ENCODE measurements at regions not wholly inside any gene's neighbourhood (a gene's known extent, or its start where the extent isn't known, plus 50 kb on each side); places are given as distances from the start of the nearest gene placed in this dataset.
"Not testable (repeated sequence)": the region's sequence is repeated elsewhere in the genome, so short reads cannot be mapped to it uniquely, and the experiment has no call there.

DNA sequence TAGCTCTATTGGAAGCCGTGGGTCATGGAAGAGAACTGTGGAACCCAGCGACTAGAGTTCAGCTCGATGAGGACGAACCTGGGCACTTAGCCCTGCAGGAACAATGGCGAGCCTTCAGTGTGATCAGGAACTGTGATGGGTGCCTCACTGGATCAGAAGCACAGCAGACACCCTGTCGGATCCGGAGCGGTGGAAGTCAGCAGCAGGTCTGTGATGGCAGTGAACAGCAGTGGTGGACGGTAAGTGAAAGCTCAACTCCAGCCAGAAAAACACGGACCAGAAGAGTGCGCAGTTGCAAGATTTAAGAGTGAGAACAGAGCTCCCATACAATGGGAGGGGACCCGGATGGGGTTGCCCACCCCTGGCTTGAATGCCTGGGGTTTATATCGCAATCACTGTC lies 282.2 kb downstream of the NSUN3 start:
- no peak for DNase-seq

GRCh38 chr3:94349310-94349878 lies 286.5 kb downstream of the NSUN3 start:
- no peak for DNase-seq

GRCh38 chr3:94356581-94356980 lies 293.7 kb downstream of the NSUN3 start:
- peak; percentile 28 for DNase-seq

GRCh38 chr3:94359996-94360395 lies 297.1 kb downstream of the NSUN3 start:
- no peak for DNase-seq

DNA sequence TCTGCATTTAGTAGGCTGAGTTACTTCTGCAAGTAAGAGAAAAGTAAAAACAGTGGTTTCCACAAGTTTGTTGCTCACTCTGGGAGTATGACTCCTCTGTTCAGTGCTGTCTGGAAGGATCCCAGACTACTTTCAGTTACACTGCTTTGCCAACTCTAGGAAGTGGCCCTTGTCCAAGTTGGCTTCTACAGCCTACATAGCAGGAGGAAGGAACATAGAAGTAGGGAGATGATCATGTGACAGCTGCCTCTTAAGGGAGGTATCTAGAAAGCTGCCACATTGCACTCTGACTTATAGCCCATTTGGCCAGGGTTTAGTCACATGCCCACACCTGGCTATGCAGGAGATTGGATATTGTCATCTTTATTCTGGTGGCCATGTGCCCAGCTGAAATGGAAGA lies 298.1 kb downstream of the NSUN3 start:
- DNase-seq = no peak

GRCh38 chr3:94362393-94362792 lies 299.5 kb downstream of the NSUN3 start:
- DNase-seq = no peak

DNA sequence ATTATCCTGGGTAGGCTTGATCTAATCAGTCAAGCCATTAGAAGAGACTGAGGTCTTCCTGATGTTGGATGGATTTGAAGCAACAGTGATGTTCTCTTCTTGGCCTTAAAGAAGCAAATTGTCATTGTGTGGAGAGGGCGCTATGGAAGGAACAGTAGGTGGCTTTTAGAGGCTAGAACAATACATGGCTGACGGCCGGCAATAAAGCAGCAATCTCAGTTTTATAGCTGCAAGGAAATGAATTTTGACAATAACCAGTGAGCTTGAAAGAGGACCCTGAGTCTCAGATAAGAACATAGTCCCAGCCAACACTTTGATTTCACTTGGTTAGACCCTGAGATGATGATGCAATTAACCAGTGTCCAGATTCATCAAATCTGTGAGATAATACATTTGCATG lies 302.1 kb downstream of the NSUN3 start:
- no peak for DNase-seq

- no peak for DNase-seq
These were observed 309.2 kb downstream of the NSUN3 start for GRCh38 chr3:94372026-94372425.

DNA sequence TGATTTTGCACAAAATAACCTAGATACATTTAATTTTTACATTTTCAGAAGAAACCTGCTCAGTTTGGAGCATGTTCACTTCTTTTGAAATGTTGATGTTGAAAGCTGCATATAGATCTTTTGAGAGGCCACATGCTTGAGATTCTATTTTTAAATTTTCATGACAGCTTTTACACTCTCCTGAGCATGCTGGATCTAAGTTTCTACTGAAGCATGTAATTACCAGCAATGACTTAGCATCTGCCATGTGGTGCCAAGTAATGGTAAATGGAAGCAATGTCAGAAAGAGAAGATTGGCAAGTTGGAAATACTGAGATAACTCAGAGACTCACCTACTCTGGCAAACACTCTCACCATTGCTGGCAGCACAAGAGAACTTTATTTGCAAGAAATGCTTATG lies 310.6 kb downstream of the NSUN3 start:
- no peak for DNase-seq

GRCh38 chr3:94374439-94375161 lies 311.7 kb downstream of the NSUN3 start:
- DNase-seq = no peak

GRCh38 chr3:94377123-94377696 lies 314.3 kb downstream of the NSUN3 start:
- not testable (repeated sequence) for DNase-seq

GRCh38 chr3:94377863-94378262 lies 315.0 kb downstream of the NSUN3 start:
- not testable (repeated sequence) for DNase-seq

GRCh38 chr3:94378322-94378721 lies 315.5 kb downstream of the NSUN3 start:
- no peak for DNase-seq

GRCh38 chr3:94379264-94379663 lies 316.4 kb downstream of the NSUN3 start:
- no peak for DNase-seq

GRCh38 chr3:94394885-94395284 lies 332.0 kb downstream of the NSUN3 start:
- no peak for DNase-seq

DNA sequence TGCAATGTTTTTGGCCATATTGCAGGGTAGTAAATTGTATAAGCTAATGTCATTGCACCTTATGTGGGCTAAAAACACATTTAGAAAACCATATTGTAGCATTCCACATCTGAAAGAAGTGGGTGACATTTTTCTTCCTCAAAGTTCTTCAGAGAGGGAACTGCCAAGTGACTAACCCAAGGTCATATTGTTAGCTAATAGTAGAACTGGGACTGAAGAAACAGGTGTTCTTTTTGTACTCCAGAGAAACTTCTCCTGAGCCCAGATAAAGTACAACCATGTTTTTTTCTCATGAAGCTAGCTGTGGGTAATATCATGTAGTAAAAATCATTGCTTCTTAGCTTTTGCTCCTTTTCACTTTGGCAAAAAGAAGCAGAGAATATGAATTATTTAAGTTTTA lies 333.0 kb downstream of the NSUN3 start:
- no peak for DNase-seq

DNA sequence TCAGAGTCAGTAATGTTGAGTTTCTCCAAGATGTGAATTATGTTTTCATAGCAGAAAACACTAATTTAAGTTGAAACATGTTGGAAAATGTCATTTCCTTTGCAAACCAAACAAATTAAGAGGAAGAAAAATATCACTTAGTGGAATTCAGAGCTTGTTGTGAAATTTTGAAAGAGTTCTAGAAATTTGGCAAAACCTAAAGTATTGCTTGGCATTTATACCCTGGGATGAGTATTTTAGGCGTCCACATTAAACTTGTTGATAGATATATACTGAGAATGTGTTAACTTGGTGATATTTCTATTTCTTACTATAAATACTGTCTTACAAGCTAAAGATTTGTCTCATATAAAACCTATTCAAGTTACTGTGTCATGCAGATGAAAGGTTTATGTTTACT lies 335.2 kb downstream of the NSUN3 start:
- DNase-seq = no peak

DNA sequence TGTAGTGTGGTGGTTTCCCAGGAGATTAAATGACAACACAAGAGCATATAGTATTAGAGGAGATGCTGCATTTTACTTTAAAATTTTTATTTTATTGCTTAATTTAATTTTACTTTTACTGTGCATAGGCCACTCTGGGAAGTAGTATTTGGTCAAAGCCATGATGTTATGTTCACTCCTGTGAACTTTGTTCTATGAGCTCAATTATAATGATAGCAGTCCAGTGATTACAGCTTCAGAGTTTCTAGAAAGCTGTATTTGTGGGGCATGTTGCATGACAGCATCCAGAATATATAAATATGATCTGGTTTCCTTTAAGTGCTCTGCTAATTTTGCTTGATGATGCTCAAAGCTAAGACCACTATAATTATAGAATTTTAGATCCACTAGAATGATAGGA lies 338.6 kb downstream of the NSUN3 start:
- DNase-seq = no peak

DNA sequence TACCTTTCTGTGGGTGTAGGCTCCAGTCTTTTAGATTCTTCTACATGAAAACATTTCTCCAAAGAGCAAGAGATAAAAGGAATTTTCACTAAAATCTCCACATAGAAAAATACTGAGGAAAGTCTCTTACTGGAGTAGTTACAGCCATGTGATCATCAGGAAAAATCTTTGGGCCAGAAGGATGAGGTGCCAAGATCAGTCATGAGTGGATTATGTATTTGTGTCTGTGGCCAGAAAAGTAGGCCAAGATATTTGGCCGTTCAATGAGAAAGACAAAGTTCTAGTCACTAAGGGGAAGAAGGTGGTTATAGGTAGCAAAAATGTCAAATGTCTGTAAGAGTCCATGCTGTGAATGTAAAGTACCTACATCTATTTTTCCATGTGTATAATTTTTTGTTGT lies 339.3 kb downstream of the NSUN3 start:
- DNase-seq = no peak

- DNase-seq = no peak
These were observed 342.6 kb downstream of the NSUN3 start for GRCh38 chr3:94405258-94406035.

DNA sequence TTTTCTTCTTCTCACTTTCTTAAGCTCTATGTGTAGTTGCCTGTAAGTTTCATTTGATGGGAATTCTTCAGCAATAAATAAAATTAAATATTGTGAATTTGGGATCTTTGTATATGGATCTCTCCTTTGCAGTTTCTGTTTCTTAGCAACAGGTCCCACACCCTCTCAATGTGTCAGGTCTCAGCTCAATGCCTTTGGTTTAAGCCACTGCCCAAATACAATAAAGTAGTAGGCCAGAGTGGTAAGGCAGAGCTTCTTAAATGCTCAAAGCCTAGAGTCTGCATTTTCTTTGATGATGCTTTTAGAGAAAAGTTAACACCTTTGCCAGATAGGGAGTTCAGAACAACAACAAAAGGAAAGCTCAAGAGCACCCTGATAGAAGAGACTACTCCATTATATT lies 343.7 kb downstream of the NSUN3 start:
- no peak for DNase-seq

- DNase-seq = not testable (repeated sequence)
These were observed 350.1 kb downstream of the NSUN3 start for GRCh38 chr3:94412936-94413335.

DNA sequence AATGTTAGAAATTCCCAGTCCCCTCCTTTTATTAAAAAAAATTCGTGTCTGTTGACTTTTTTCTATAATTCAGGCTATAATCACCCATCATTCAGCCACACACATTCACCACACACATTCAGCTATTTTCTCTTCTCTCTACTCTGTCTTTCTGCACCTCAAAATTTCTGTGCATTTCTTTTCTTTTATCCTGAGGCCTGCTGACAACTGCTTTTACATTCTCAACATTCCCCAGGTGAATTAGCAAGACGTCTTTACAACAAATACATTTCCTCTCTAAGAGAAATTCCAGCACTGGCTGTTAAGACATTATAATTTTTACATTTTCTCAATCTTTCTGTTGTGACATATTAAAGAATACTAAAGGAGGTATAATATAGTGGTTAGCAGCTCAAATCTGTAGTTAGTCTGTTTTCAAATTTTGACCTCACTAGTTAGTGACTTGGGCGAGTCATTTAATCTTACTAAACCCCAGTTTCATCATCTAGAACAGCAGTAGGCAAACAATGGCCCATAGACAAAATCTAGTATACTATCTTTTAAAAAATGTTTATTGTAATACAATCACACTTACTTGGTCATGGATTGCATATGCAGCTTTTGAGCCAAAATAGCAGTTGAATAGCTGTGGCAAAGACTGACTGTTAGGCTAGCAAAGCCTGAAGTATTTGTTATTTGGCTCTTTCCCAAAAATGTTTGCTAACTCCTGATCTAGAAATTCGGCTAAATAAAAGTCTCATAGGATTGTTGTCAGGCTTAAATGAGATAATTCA lies 350.7 kb downstream of the NSUN3 start:
- no peak for DNase-seq
